GM23248 (cell line): ENCODE measurements at regions not wholly inside any gene's neighbourhood (a gene's known extent, or its start where the extent isn't known, plus 50 kb on each side); places are given as distances from the start of the nearest gene placed in this dataset.

Experiments used
- DNase-seq: peaks from one replicate; pipeline ENCODE4 v3.0.0-alpha.2; 2015
- H2AFZ ChIP-seq: fragments of 200-600 bp; sonication (generic); 2 replicates; pipeline ENCODE4 v1.6.1; 2016; ENCODE audit warnings: antibody characterized with exemption
- H3F3A ChIP-seq: fragments of 200-600 bp; sonication (generic); 2 replicates; pipeline ENCODE4 v1.6.1; 2016; ENCODE audit warnings: mild to moderate bottlenecking, antibody characterized with exemption, mixed run types; ENCODE audit not compliant: insufficient read depth
- H3K27ac ChIP-seq: fragments of 200-600 bp; sonication (generic); 2 replicates; pipeline ENCODE4 v1.5.1; 2016; ENCODE audit warnings: mild to moderate bottlenecking
- H3K27me3 ChIP-seq: fragments of 200-600 bp; sonication (generic); replicated peaks from 2 replicates; pipeline ENCODE4 v1.6.1; 2016; ENCODE audit warnings: mild to moderate bottlenecking; ENCODE audit not compliant: insufficient read depth
- H3K36me3 ChIP-seq: fragments of 200-600 bp; sonication (generic); 2 replicates; pipeline ENCODE4 v1.6.1; 2016; ENCODE audit warnings: low read depth, mild to moderate bottlenecking
- H3K4me1 ChIP-seq: fragments of 200-600 bp; sonication (generic); 2 replicates; pipeline ENCODE4 v1.6.1; 2016; ENCODE audit warnings: mild to moderate bottlenecking; ENCODE audit not compliant: insufficient read depth
- H3K4me2 ChIP-seq: fragments of 200-600 bp; sonication (generic); one replicate; pipeline ENCODE4 v1.6.1; 2016; ENCODE audit warnings: mild to moderate bottlenecking; ENCODE audit not compliant: unreplicated experiment
- H3K4me3 ChIP-seq: fragments of 200-600 bp; sonication (generic); 2 replicates; pipeline ENCODE4 v1.5.1; 2016; ENCODE audit warnings: mild to moderate bottlenecking
- H3K79me2 ChIP-seq: fragments of 200-600 bp; sonication (generic); 2 replicates; pipeline ENCODE4 v1.6.1; 2016; ENCODE audit warnings: mild to moderate bottlenecking; ENCODE audit not compliant: insufficient read depth
- H3K9ac ChIP-seq: fragments of 200-600 bp; sonication (generic); 2 replicates; pipeline ENCODE4 v1.6.1; 2016; ENCODE audit warnings: mild to moderate bottlenecking
- H3K9me2 ChIP-seq: fragments of 200-600 bp; sonication (generic); 2 replicates; pipeline ENCODE4 v1.6.1; 2016; ENCODE audit warnings: mixed run types, mild to moderate bottlenecking, moderate library complexity; ENCODE audit not compliant: insufficient read depth
- H3K9me3 ChIP-seq: fragments of 200-600 bp; sonication (generic); one replicate; pipeline ENCODE4 v1.6.1; 2017; ENCODE audit warnings: low read depth
- H4K20me1 ChIP-seq: fragments of 200-600 bp; sonication (generic); 2 replicates; pipeline ENCODE4 v1.6.0; 2016; ENCODE audit not compliant: insufficient read depth
- EZH2 ChIP-seq: fragments of 200-600 bp; sonication (generic); IDR thresholded peaks from 2 replicates; pipeline ENCODE4 v1.6.1; 2018; ENCODE audit warnings: antibody characterized with exemption, mild to moderate bottlenecking; ENCODE audit not compliant: insufficient read depth, poor library complexity, severe bottlenecking
- EZH2phosphoT487 ChIP-seq: fragments of 200-600 bp; sonication (generic); IDR thresholded peaks from 2 replicates; pipeline ENCODE4 v1.6.1; 2018; ENCODE audit warnings: antibody characterized with exemption, moderate library complexity, mild to moderate bottlenecking, low read depth; ENCODE audit not compliant: insufficient read depth
- WGBS, 2 experiments: methylation state at CpG; one replicate each; pipeline ENCODE4 v1.1.6; 2015 to 2017; ENCODE audit warnings: low lambda C conversion rate in 2 of 2, low coverage in 1 of 2; ENCODE audit errors: missing lambda C conversion rate in 2 of 2; 5-methylcytosine and 5-hydroxymethylcytosine counted together
- in situ Hi-C: fragments of 300-500 bp; cut with MboI; formaldehyde crosslinking; loops from 2 replicates; pipeline ENCODE4 v1.15.0; 2020

- H3K79me2 ChIP-seq, result no peaks in the 10 kb centered on the region
- H3K4me2 ChIP-seq, result peak overlapping the region; percentile 50
- H3K9ac ChIP-seq, result peak overlapping the region; percentile 26; the same call in 1 of the 2 replicates
- TF ChIP-seq EZH2 (no peak), EZH2phosphoT487 (no peak)
- DNase-seq, result peak; percentile 59
- H2AFZ ChIP-seq, result peak overlapping the region; percentile 70
- peak overlapping the region; percentile 59 for H3K4me3 ChIP-seq
- no peaks in the 10 kb centered on the region for H4K20me1 ChIP-seq
- no peaks in the 10 kb centered on the region for H3K27me3 ChIP-seq
- peaks cover 4% of the 10 kb centered on the region; the same call in 1 of the 2 replicates for H3K4me1 ChIP-seq
- no peak overlapping the region for H3K27ac ChIP-seq
- H3K9me3 ChIP-seq, result no peaks in the 10 kb centered on the region
- H3F3A ChIP-seq, result no peaks in the 10 kb centered on the region; the same call in 1 of the 2 replicates
- in situ Hi-C loops, result no loop called here
- WGBS, 2 experiments, result 5 to 6% methylated on average over 4 of the region's 4 CpGs
- no peaks in the 10 kb centered on the region for H3K36me3 ChIP-seq
- no peaks in the 10 kb centered on the region for H3K9me2 ChIP-seq
Observed at GRCh38 chr6:145372671-145373151, 362.6 kb downstream of the EPM2A start.

DNA sequence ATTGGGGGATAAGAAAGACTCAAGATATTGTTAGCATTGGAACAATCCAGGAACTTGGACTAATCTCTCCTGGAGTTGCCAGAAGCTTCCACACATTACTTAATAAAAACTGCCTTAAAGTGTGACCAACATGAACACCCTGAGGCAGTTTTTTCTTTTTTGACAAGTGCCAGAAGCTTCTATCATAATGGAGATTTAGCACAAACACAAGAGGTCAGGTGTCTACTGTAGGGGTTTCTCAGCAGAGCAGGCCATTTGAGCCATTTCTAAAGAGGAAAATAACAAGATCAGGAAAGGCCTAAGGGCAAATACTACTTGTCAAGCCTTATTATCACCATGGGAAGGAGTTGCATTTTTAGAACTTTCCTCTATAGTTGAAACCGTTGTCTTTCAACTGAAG, 361.5 kb downstream of the EPM2A start:
- in situ Hi-C loops, result no loop called here
- Histone ChIP-seq H3K9me2 (no peaks in the 10 kb centered on the region), H2AFZ (no peak overlapping the region), H3K9ac (no peak overlapping the region), H4K20me1 (no peaks in the 10 kb centered on the region), H3K9me3 (no peaks in the 10 kb centered on the region), H3K4me1 (peaks cover 4% of the 10 kb centered on the region; the same call in 1 of the 2 replicates), H3F3A (no peaks in the 10 kb centered on the region; the same call in 1 of the 2 replicates), H3K79me2 (no peaks in the 10 kb centered on the region), H3K4me3 (no peak overlapping the region), H3K27me3 (no peaks in the 10 kb centered on the region), H3K27ac (no peak overlapping the region), H3K36me3 (no peaks in the 10 kb centered on the region), H3K4me2 (no peak overlapping the region)
- DNase-seq, result no peak
- WGBS, 2 experiments, result 41 to 57% methylated on average over 1 of the region's 1 CpG
- TF ChIP-seq EZH2, result no peak
- no peak for TF ChIP-seq EZH2phosphoT487

- in situ Hi-C loops, result no loop called here
- Histone ChIP-seq H3K4me3 (no peak overlapping the region), H3K36me3 (no peaks in the 10 kb centered on the region), H4K20me1 (no peaks in the 10 kb centered on the region), H3K4me2 (no peak overlapping the region), H3K9me2 (no peaks in the 10 kb centered on the region), H3K9ac (no peak overlapping the region), H3K4me1 (peaks cover 4% of the 10 kb centered on the region; the same call in 1 of the 2 replicates), H3K27ac (no peak overlapping the region), H3K9me3 (no peaks in the 10 kb centered on the region), H3F3A (no peaks in the 10 kb centered on the region; the same call in 1 of the 2 replicates), H2AFZ (no peak overlapping the region), H3K79me2 (no peaks in the 10 kb centered on the region), H3K27me3 (no peaks in the 10 kb centered on the region)
- DNase-seq, result no peak
- TF ChIP-seq EZH2phosphoT487 (no peak), EZH2 (no peak)
- 50 to 55% methylated on average over 1 of the region's 1 CpG for WGBS, 2 experiments
Observed at GRCh38 chr6:145374570-145374969, 360.8 kb downstream of the EPM2A start.

DNA sequence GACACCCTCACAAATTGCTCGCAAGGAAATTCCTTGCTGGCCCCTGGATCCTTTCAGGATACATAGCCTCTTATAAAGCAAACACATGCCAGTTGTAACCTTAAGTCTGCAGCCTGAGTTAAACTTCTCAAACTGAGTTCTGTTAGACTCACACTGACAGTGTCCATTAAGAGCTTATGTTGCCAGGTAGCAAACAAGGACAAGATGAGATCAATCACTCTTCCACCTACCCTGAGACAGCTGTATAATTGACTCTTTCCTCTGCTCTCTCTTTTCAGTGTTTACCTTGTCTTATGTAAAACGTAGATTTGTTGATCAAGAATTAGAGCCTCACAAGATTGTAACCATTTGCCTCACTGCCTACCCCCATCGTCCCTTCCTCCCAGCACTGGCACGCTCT, 359.8 kb downstream of the EPM2A start:
- WGBS, 2 experiments, result 51 to 54% methylated on average over 4 of the region's 4 CpGs
- peaks cover 4% of the 10 kb centered on the region; the same call in 1 of the 2 replicates for H3K4me1 ChIP-seq

DNA sequence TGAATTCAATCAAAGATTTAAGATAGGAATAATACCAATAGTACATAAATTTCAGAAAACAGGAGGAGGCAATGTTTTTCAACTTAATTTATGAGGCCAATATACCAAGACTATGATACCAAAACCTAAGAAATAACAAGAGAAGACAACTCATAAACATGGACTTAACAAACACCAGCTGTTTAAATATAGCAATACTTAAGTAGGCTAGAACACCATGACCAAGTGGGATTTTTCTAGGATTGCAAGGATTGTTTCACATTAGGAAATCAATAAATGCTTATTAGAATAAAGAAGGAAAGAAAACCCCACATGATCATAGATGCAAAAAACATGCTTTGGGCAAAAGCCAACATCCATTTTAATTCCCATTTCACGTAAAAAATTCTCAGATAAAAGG, 355.1 kb downstream of the EPM2A start:
- H2AFZ ChIP-seq, result no peak overlapping the region
- no peaks in the 10 kb centered on the region for H3K36me3 ChIP-seq
- H3K9me2 ChIP-seq, result no peaks in the 10 kb centered on the region
- H3K27ac ChIP-seq, result no peak overlapping the region
- WGBS, 2 experiments, result 20 to 26% methylated on average over 1 of the region's 1 CpG
- H3K4me1 ChIP-seq, result no peaks in the 10 kb centered on the region
- H3F3A ChIP-seq, result no peaks in the 10 kb centered on the region
- H3K4me2 ChIP-seq, result no peak overlapping the region
- in situ Hi-C loops, result no loop called here
- H3K4me3 ChIP-seq, result no peak overlapping the region
- H4K20me1 ChIP-seq, result no peaks in the 10 kb centered on the region
- no peaks in the 10 kb centered on the region for H3K79me2 ChIP-seq
- no peak for DNase-seq
- no peaks in the 10 kb centered on the region for H3K27me3 ChIP-seq
- TF ChIP-seq EZH2phosphoT487 (no peak), EZH2 (no peak)
- H3K9ac ChIP-seq, result no peak overlapping the region
- no peaks in the 10 kb centered on the region for H3K9me3 ChIP-seq

More for the DNA sequence above, 359.8 kb downstream of the EPM2A start:
- Histone ChIP-seq H3K27ac (no peak overlapping the region), H3K9ac (no peak overlapping the region), H3K9me2 (no peaks in the 10 kb centered on the region), H3K36me3 (no peaks in the 10 kb centered on the region), H3K4me3 (no peak overlapping the region), H3K79me2 (no peaks in the 10 kb centered on the region), H4K20me1 (no peaks in the 10 kb centered on the region), H3F3A (no peaks in the 10 kb centered on the region; the same call in 1 of the 2 replicates), H3K9me3 (no peaks in the 10 kb centered on the region), H3K4me2 (no peak overlapping the region), H2AFZ (no peak overlapping the region), H3K27me3 (no peaks in the 10 kb centered on the region)
- DNase-seq, result no peak
- TF ChIP-seq EZH2phosphoT487 (no peak), EZH2 (no peak)
- in situ Hi-C loops, result no loop called here
